Endodermal cell (in vitro differentiated cells): ENCODE measurements at regions not wholly inside any gene's neighbourhood (a gene's known extent, or its start where the extent isn't known, plus 50 kb on each side); places are given as distances from the start of the nearest gene placed in this dataset.
A peak's percentile ranks its signal among the peaks of the same experiment; 100 is the strongest.

Experiments used
- DNase-seq: peaks from one replicate; pipeline ENCODE4 v3.0.0-alpha.2; 2017
- H3K27ac ChIP-seq: 2 replicates; pipeline ENCODE4 v1.5.1; 2013; ENCODE audit warnings: mild to moderate bottlenecking, low read depth, low read length, moderate library complexity
- H3K27me3 ChIP-seq: 2 replicates; pipeline ENCODE4 v1.6.1; 2013; ENCODE audit warnings: mild to moderate bottlenecking, low read length, moderate library complexity; ENCODE audit not compliant: insufficient read depth, control insufficient read depth, poor library complexity, severe bottlenecking
- H3K36me3 ChIP-seq: 2 replicates; pipeline ENCODE4 v1.7.0; 2013; ENCODE audit warnings: mild to moderate bottlenecking, low read length, moderate library complexity; ENCODE audit not compliant: control insufficient read depth, insufficient read depth
- H3K4me1 ChIP-seq: one replicate; pipeline ENCODE4 v1.7.0; 2013; ENCODE audit warnings: low read length; ENCODE audit not compliant: control insufficient read depth, insufficient read depth
- H3K4me3 ChIP-seq: 2 replicates; pipeline ENCODE4 v1.5.1; 2013; ENCODE audit warnings: mild to moderate bottlenecking, low read length, moderate library complexity
- H3K9ac ChIP-seq: 2 replicates; pipeline ENCODE4 v1.6.1; 2013; ENCODE audit warnings: mild to moderate bottlenecking, low read length, moderate library complexity; ENCODE audit not compliant: poor library complexity, severe bottlenecking; ENCODE audit errors: extremely low read depth
- H3K9me3 ChIP-seq: 2 replicates; pipeline ENCODE4 v1.6.1; 2013; ENCODE audit warnings: mild to moderate bottlenecking, low read length, moderate library complexity; ENCODE audit not compliant: control insufficient read depth
- H3K27ac Mint-ChIP-seq: 2 replicates; pipeline ENCODE4 v1.8.0; 2020; ENCODE audit warnings: mixed read lengths
- H3K27me3 Mint-ChIP-seq: 2 replicates; pipeline ENCODE4 v1.8.0; 2021; ENCODE audit warnings: mild to moderate bottlenecking, mixed read lengths; ENCODE audit not compliant: insufficient read depth
- H3K36me3 Mint-ChIP-seq: 2 replicates; pipeline ENCODE4 v1.8.0; 2020; ENCODE audit warnings: low read depth, mixed read lengths
- H3K4me1 Mint-ChIP-seq: 2 replicates; pipeline ENCODE4 v1.8.0; 2020; ENCODE audit warnings: mixed read lengths
- H3K4me3 Mint-ChIP-seq: 2 replicates; pipeline ENCODE4 v1.8.0; 2020; ENCODE audit warnings: mild to moderate bottlenecking, moderate library complexity, mixed read lengths
- H3K9me3 Mint-ChIP-seq: 2 replicates; pipeline ENCODE4 v1.8.0; 2020; ENCODE audit warnings: mild to moderate bottlenecking, mixed read lengths
- WGBS, 2 experiments: methylation state at CpG; one replicate each; pipeline versions ENCODE4 v1.1.5 to v1.1.7; 2013; ENCODE audit warnings: missing lambda C conversion rate in 2 of 2, mixed read lengths in 1 of 2; ENCODE audit not compliant: insufficient coverage in 1 of 2, insufficient read length in 1 of 2; 5-methylcytosine and 5-hydroxymethylcytosine counted together
- TF ChIP-seq, protein P1 (sequence below): fragments of 200-600 bp; sonication (generic); conservative IDR thresholded peaks from 2 replicates; pipeline ENCODE4 v1.5.0; 2021; ENCODE audit warnings: antibody characterized with exemption, mild to moderate bottlenecking

DNA sequence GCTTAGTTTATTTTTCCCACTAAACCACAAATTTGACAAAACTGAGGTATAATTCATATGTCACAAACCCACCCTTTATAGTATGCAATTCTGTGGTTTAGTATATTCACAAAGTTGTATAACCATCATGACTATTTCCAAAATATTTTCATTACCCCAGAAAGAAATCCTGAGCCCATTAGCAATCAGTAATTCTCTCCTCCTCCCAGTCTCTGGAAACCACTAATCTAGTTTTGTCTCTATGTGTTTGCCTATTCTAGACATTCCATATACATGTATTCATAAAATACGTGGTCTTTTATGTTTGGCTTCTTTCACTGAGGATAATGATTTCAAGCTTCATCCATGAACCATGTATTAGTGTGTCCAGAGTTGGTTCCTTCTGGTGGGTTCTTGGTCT lies 267.6 kb downstream of the AEBP2 start:
- no peak overlapping the region for H3K27ac Mint-ChIP-seq
- no peak overlapping the region for H3K27ac ChIP-seq
- no peak overlapping the region for H3K9ac ChIP-seq
- TF ChIP-seq, protein P1, sequence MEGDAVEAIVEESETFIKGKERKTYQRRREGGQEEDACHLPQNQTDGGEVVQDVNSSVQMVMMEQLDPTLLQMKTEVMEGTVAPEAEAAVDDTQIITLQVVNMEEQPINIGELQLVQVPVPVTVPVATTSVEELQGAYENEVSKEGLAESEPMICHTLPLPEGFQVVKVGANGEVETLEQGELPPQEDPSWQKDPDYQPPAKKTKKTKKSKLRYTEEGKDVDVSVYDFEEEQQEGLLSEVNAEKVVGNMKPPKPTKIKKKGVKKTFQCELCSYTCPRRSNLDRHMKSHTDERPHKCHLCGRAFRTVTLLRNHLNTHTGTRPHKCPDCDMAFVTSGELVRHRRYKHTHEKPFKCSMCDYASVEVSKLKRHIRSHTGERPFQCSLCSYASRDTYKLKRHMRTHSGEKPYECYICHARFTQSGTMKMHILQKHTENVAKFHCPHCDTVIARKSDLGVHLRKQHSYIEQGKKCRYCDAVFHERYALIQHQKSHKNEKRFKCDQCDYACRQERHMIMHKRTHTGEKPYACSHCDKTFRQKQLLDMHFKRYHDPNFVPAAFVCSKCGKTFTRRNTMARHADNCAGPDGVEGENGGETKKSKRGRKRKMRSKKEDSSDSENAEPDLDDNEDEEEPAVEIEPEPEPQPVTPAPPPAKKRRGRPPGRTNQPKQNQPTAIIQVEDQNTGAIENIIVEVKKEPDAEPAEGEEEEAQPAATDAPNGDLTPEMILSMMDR: no peak
- H3K36me3 ChIP-seq: no peaks in the 10 kb centered on the region
- WGBS, 2 experiments: 87% methylated on average over 1 of the region's 1 CpG; no CpG with 5 or more reads in 1 of the 2 experiments
- no peak overlapping the region for H3K4me3 ChIP-seq
- no peaks in the 10 kb centered on the region for H3K27me3 Mint-ChIP-seq
- no peak for DNase-seq
- H3K4me1 ChIP-seq: no peaks in the 10 kb centered on the region
- no peak overlapping the region for H3K4me3 Mint-ChIP-seq
- peaks cover 17% of the 10 kb centered on the region for H3K9me3 Mint-ChIP-seq
- no peaks in the 10 kb centered on the region for H3K27me3 ChIP-seq
- no peaks in the 10 kb centered on the region for H3K9me3 ChIP-seq
- peaks cover 6% of the 10 kb centered on the region for H3K4me1 Mint-ChIP-seq
- no peaks in the 10 kb centered on the region for H3K36me3 Mint-ChIP-seq

DNA sequence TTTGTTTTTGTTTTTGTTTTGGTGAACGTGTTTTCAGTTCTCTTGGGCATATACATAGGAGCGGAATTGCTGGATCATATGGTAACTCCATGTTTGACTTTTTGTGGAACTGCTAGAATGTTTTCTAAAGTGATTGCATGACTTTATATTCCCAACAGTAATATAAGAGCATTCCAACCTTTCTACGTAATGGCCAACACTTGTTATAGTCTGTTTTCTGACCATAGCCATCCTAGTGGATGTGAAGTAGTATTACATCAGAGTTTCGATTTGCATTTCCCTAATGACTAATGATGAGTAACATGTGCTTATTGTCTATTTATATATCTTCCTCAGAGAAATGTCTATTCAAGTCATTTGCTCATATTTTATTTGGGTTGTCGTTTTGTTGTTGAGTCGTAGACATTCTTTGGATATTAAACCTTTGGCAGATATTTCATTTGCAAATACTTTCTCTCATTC lies 268.7 kb downstream of the AEBP2 start:
- H3K36me3 Mint-ChIP-seq: no peaks in the 10 kb centered on the region

DNA sequence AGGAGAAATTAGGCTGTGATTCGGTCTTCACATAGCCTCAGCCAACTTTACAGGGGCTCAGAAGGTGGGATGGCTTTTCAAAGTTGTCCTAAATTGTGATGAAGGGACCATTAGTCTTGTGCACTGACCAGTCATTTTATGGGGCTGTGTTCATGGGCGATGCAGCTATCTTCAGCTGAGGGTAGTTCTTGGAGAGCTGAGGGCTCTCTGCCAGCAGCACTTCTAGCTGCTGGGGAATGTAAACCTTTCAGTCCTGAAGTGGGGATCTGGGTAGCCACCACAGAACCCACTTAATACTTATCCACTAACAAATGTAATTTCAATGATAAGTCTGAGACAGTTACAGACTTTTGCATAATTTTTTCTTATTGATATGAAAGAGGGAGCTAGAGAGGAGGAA lies 270.6 kb downstream of the AEBP2 start:
- WGBS, 2 experiments: 62 to 100% methylated on average over 1 to 2 of the region's 2 CpGs
- H3K9me3 Mint-ChIP-seq: peaks cover 17% of the 10 kb centered on the region
- no peak overlapping the region for H3K9ac ChIP-seq
- no peak for DNase-seq
- H3K4me1 Mint-ChIP-seq: peaks cover 6% of the 10 kb centered on the region
- H3K9me3 ChIP-seq: no peaks in the 10 kb centered on the region
- H3K27ac Mint-ChIP-seq: no peak overlapping the region
- H3K27me3 ChIP-seq: no peaks in the 10 kb centered on the region
- no peak overlapping the region for H3K27ac ChIP-seq
- H3K4me3 ChIP-seq: no peak overlapping the region
- no peak overlapping the region for H3K4me3 Mint-ChIP-seq
- H3K36me3 Mint-ChIP-seq: no peaks in the 10 kb centered on the region
- TF ChIP-seq, protein P1: no peak
- H3K4me1 ChIP-seq: no peaks in the 10 kb centered on the region
- H3K36me3 ChIP-seq: no peaks in the 10 kb centered on the region
- no peaks in the 10 kb centered on the region for H3K27me3 Mint-ChIP-seq

More for the DNA sequence above, 268.7 kb downstream of the AEBP2 start:
- Histone ChIP-seq H3K9me3 (no peaks in the 10 kb centered on the region), H3K4me1 (no peaks in the 10 kb centered on the region), H3K36me3 (no peaks in the 10 kb centered on the region), H3K9ac (no peak overlapping the region), H3K27ac (no peak overlapping the region), H3K27me3 (no peaks in the 10 kb centered on the region), H3K4me3 (no peak overlapping the region)
- Mint-ChIP-seq H3K27ac (no peak overlapping the region), H3K4me3 (no peak overlapping the region), H3K27me3 (no peaks in the 10 kb centered on the region), H3K9me3 (peaks cover 17% of the 10 kb centered on the region), H3K4me1 (peaks cover 6% of the 10 kb centered on the region)
- DNase-seq: no peak
- 84% methylated on average over 6 of the region's 6 CpGs; no CpG with 5 or more reads in 1 of the 2 experiments for WGBS, 2 experiments
- TF ChIP-seq, protein P1: peak; percentile 65
